DND-41 (cell line): ENCODE measurements at regions not wholly inside any gene's neighbourhood (a gene's known extent, or its start where the extent isn't known, plus 50 kb on each side); places are given as distances from the start of the nearest gene placed in this dataset.

Experiments used
- CTCF ChIP-seq: IDR thresholded peaks from 2 replicates; pipeline ENCODE4 v1.5.1; 2012; ENCODE audit warnings: borderline replicate concordance, low read length, moderate library complexity, mild to moderate bottlenecking; ENCODE audit not compliant: poor library complexity, severe bottlenecking; ENCODE audit errors: extremely low read depth
- EZH2 ChIP-seq: IDR thresholded peaks from 3 replicates; pipeline ENCODE4 v1.6.1; 2012; ENCODE audit warnings: borderline replicate concordance, low read depth, mild to moderate bottlenecking, moderate library complexity, low read length, inconsistent platforms; ENCODE audit not compliant: severe bottlenecking

- TF ChIP-seq CTCF, result peak; percentile 50
- TF ChIP-seq EZH2, result no peak
Observed at GRCh38 chr13:22278336-22278929, 607.6 kb downstream of the FGF9 start.
